Cardiac fibroblast (primary cell): ENCODE measurements at regions not wholly inside any gene's neighbourhood (a gene's known extent, or its start where the extent isn't known, plus 50 kb on each side); places are given as distances from the start of the nearest gene placed in this dataset.

Experiments
- DNase-seq, 2 donors: peaks; one replicate each; pipeline versions ENCODE4 v3.0.0 to v3.0.0-alpha.2; 2010; ENCODE audit warnings: low read depth in 2 of 2
- H3K4me3 ChIP-seq, 2 donors: replicated peaks in 1 of 2; 1 replicate in 1 of 2; 2 replicates in 1 of 2; pipeline ENCODE4 v1.5.1; 2011; ENCODE audit warnings: low read depth in 2 of 2, low read length in 2 of 2, mild to moderate bottlenecking in 2 of 2, moderate library complexity in 1 of 2
- TF ChIP-seq, protein P1 (sequence below): IDR thresholded peaks from one replicate; pipeline ENCODE4 v1.5.1; 2011; ENCODE audit warnings: low read depth, mild to moderate bottlenecking, low read length, inconsistent platforms

DNA sequence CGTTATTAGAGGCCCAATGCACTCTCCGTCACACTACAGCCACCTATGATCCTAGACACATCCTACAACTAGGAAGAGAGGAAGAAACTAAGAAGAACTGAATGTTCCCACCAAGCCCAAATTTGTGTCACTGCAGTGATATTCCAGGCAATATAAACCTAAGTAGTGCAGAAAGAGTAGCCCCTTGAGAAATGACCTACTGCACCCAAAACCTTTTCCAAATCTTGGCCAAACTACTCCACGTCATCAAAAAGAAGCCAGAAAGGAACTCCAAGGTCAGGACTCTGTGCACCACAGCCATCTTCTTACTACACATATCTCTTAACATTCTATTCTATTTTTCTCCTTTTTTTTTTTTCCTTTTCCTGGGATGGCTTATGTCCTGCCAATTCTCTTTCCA lies 60.2 kb downstream of the ADAMTS1 start:
- H3K4me3 ChIP-seq: no peak overlapping the region
- TF ChIP-seq, protein P1, sequence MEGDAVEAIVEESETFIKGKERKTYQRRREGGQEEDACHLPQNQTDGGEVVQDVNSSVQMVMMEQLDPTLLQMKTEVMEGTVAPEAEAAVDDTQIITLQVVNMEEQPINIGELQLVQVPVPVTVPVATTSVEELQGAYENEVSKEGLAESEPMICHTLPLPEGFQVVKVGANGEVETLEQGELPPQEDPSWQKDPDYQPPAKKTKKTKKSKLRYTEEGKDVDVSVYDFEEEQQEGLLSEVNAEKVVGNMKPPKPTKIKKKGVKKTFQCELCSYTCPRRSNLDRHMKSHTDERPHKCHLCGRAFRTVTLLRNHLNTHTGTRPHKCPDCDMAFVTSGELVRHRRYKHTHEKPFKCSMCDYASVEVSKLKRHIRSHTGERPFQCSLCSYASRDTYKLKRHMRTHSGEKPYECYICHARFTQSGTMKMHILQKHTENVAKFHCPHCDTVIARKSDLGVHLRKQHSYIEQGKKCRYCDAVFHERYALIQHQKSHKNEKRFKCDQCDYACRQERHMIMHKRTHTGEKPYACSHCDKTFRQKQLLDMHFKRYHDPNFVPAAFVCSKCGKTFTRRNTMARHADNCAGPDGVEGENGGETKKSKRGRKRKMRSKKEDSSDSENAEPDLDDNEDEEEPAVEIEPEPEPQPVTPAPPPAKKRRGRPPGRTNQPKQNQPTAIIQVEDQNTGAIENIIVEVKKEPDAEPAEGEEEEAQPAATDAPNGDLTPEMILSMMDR: no peak
- DNase-seq: no peak

DNA sequence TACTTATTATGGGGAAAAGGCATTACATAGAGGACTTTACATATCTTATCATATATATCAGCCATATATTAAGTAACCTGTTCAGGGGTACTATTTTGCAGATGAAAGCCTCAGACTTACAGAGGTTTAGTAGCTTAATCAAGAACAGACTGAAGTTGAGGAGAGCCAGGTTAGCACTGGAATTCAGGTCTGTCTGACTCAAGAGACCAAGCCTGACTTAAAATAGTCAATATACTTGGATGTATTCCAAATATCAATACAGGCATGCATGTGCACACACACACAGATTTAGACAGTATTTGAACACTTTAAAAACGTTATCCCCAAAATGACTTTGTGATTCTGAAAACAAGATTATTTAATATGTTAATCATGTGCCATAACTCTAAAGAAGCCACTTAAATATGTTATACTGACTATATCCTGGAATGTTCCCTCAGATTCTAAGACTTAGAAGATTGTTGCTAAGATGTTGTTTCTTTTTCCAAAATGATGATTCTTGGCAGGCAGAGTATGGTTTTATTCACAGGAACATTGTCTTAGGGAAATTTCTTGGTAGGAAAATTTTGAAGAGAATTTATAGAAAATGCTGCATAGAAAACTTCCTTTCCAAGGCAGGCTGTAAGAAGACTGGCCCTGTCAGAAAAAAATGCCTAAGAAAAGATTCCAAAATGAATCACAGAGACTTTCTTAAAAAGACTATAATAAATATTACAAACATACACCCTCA lies 61.6 kb downstream of the ADAMTS1 start:
- TF ChIP-seq, protein P1: no peak
- H3K4me3 ChIP-seq: no peak overlapping the region
- peak in 1 of 2 donors; percentile 46 for DNase-seq

DNA sequence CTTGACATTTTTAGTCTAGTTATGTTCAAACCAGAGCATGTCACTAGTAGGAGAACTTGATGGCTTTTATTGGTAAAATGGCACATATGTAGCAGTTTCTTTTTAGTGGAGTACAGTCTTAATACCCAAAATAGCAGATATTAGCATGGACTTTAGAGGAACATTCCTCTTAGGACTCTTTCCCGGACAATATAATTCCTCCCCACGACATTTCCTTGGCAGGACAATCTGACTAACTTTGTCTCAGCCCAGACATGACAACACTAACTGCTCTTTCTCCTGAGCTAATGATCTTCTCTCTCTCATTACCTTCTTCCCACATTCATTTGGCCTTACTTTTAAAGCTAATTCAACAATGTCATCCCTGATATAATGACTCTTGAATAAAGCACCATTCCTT lies 62.5 kb downstream of the ADAMTS1 start:
- no peak for DNase-seq
- TF ChIP-seq, protein P1: no peak

DNA sequence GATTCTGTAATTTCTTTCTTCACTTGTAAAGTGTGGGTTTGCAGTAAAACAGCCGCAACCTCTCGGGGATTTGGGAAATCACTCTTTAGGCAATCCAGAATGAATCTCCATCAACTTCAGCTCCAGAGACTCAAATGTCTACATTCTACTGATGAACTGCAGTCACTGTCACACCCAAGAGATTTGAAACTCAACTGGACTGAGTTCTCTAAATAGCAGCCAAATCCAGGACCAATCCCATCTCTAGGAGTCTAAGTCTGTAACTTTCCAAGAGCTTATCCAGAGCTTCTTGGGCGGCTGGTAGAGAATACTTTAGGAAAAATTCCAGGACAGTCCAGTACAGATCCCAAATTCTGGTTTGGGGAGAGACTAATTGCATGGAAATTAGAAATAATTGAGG lies 62.9 kb downstream of the ADAMTS1 start:
- TF ChIP-seq, protein P1: no peak
- H3K4me3 ChIP-seq: no peak overlapping the region
- no peak for DNase-seq

More for the DNA sequence above, 62.5 kb downstream of the ADAMTS1 start:
- H3K4me3 ChIP-seq: no peak overlapping the region

DNA sequence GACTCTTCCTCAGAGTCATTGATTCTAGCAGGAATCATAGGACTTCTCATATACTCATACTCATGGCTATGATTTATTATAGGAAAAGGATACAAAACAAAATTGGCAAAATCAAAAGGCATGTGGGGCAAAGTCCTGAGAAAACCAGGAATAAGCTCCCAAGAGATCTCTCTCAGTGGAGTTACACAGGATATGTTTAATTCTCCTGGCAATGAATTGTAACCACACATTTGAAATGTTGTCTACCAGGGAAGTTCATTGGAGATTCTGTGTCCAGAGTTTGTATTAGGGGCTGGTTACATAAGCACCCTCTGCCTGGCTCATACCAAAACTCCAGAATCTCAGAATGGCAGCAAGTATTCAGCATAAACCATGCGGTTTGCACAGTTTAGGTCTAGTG lies 63.9 kb downstream of the ADAMTS1 start:
- H3K4me3 ChIP-seq: no peak overlapping the region
- no peak for DNase-seq
- TF ChIP-seq, protein P1: no peak

DNA sequence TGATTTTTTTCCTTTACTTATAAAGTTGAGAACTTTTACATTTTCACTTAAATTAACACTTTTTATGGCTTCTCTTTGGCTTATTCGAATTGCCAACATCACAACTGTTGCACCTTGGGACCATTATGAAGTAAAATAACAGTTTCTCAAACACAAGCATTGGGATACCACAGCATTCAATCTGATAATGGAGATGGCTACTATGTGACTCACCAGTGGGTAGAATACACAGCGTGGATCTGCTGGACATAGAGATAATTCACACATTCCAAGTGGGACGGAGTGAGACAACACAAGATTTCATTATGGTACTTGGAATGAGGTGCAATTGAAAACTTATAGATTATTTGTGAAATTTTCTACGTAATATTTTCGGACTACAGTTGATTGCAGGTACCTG lies 68.0 kb downstream of the ADAMTS1 start:
- TF ChIP-seq, protein P1: no peak
- H3K4me3 ChIP-seq: no peak overlapping the region
- peak; percentile 8 to 38 for DNase-seq
